ENCODE measurements at regions not wholly inside any gene's neighbourhood (a gene's known extent, or its start where the extent isn't known, plus 50 kb on each side); places are given as distances from the start of the nearest gene placed in this dataset.

- TF ChIP-seq CTCF (IDR thresholded peaks at IDR 0.05; ENCODE audit: unreplicated experiment in 3 of 3): no peak
- H3K36me3 Mint-ChIP-seq (ENCODE audit: low read depth): peaks cover 49% of the 10 kb centered on the region
- H3K27ac Mint-ChIP-seq: no peak overlapping the region
- H3K4me1 Mint-ChIP-seq: peaks cover 34% of the 10 kb centered on the region
- no peaks in the 10 kb centered on the region for H3K9me3 Mint-ChIP-seq
- no peaks in the 10 kb centered on the region for H3K27me3 Mint-ChIP-seq (ENCODE audit: low read depth)
- no peak overlapping the region for H3K4me3 Mint-ChIP-seq
These were observed 72.1 kb downstream of the C9orf152 start for GRCh38 chr9:110135846-110136245.

GRCh38 chr9:110136802-110137201, 71.2 kb downstream of the C9orf152 start:
- Mint-ChIP-seq H3K27ac (peak overlapping the region; percentile 36 to 77 (median 74)), H3K9me3 (no peaks in the 10 kb centered on the region), H3K4me1 (peaks cover 35% of the 10 kb centered on the region), H3K4me3 (no peak overlapping the region), H3K27me3 (ENCODE audit: low read depth) (no peaks in the 10 kb centered on the region), H3K36me3 (ENCODE audit: low read depth) (peaks cover 52% of the 10 kb centered on the region)
- no peak for TF ChIP-seq CTCF (IDR thresholded peaks at IDR 0.05; ENCODE audit: unreplicated experiment in 3 of 3)

GRCh38 chr9:110140276-110140675, 67.7 kb downstream of the C9orf152 start:
- Mint-ChIP-seq H3K36me3 (ENCODE audit: low read depth) (peaks cover 51% of the 10 kb centered on the region), H3K27me3 (ENCODE audit: low read depth) (no peaks in the 10 kb centered on the region), H3K4me1 (peaks cover 35% of the 10 kb centered on the region), H3K4me3 (no peak overlapping the region), H3K9me3 (no peaks in the 10 kb centered on the region), H3K27ac (no peak overlapping the region)
- no peak for TF ChIP-seq CTCF (IDR thresholded peaks at IDR 0.05; ENCODE audit: unreplicated experiment in 3 of 3)

- H3K27ac Mint-ChIP-seq: peak overlapping the region in 2 of 3 experiments; percentile 3 to 34
- no peaks in the 10 kb centered on the region for H3K27me3 Mint-ChIP-seq (ENCODE audit: low read depth)
- H3K4me3 Mint-ChIP-seq: no peak overlapping the region
These were observed 66.6 kb downstream of the C9orf152 start for GRCh38 chr9:110141227-110141793.

GRCh38 chr9:110142253-110142652, 65.7 kb downstream of the C9orf152 start:
- Mint-ChIP-seq H3K27me3 (ENCODE audit: low read depth) (no peaks in the 10 kb centered on the region), H3K36me3 (ENCODE audit: low read depth) (peaks cover 38% of the 10 kb centered on the region), H3K27ac (no peak overlapping the region), H3K4me3 (no peak overlapping the region), H3K9me3 (no peaks in the 10 kb centered on the region), H3K4me1 (peaks cover 27% of the 10 kb centered on the region)
- no peak for TF ChIP-seq CTCF (IDR thresholded peaks at IDR 0.05; ENCODE audit: unreplicated experiment in 3 of 3)

More at GRCh38 chr9:110141227-110141793, 66.6 kb downstream of the C9orf152 start:
- no peak for TF ChIP-seq CTCF (IDR thresholded peaks at IDR 0.05; ENCODE audit: unreplicated experiment in 3 of 3)
- Mint-ChIP-seq H3K36me3 (ENCODE audit: low read depth) (peaks cover 48% of the 10 kb centered on the region), H3K9me3 (no peaks in the 10 kb centered on the region), H3K4me1 (peaks cover 35% of the 10 kb centered on the region)

- Mint-ChIP-seq H3K4me3 (no peak overlapping the region), H3K9me3 (no peaks in the 10 kb centered on the region), H3K4me1 (peaks cover 31% of the 10 kb centered on the region), H3K27ac (no peak overlapping the region), H3K36me3 (ENCODE audit: low read depth) (peaks cover 32% of the 10 kb centered on the region), H3K27me3 (ENCODE audit: low read depth) (no peaks in the 10 kb centered on the region)
- TF ChIP-seq CTCF (IDR thresholded peaks at IDR 0.05; ENCODE audit: unreplicated experiment in 3 of 3): no peak
These were observed 65.0 kb downstream of the C9orf152 start for GRCh38 chr9:110142868-110143481.
